Thymus (tissue), 11 donors: ENCODE measurements at regions not wholly inside any gene's neighbourhood (a gene's known extent, or its start where the extent isn't known, plus 50 kb on each side); places are given as distances from the start of the nearest gene placed in this dataset.
A peak's percentile ranks its signal among the peaks of the same experiment; 100 is the strongest.

ENCODE experiments used
- DNase-seq, 9 donors: peaks; one replicate each; pipeline ENCODE4 v3.0.0-alpha.2; 2013; ENCODE audit warnings: low spot score in 9 of 9, low read depth in 6 of 9, missing footprints in 1 of 9
- H3K27ac ChIP-seq, 2 donors: one replicate each; pipeline ENCODE4 v1.5.1; 2013; ENCODE audit warnings: control low read depth in 1 of 2, low read depth in 1 of 2, low read length in 1 of 2, mild to moderate bottlenecking in 1 of 2, moderate library complexity in 1 of 2
- H3K27me3 ChIP-seq, 2 donors: one replicate each; pipeline ENCODE4 v1.5.1; 2013; ENCODE audit warnings: low read length in 1 of 2; ENCODE audit not compliant: control insufficient read depth in 2 of 2, insufficient read depth in 1 of 2
- H3K36me3 ChIP-seq, 2 donors: one replicate each; pipeline ENCODE4 v1.5.1; 2013; ENCODE audit warnings: low read length in 1 of 2, mild to moderate bottlenecking in 1 of 2, moderate library complexity in 1 of 2; ENCODE audit not compliant: control insufficient read depth in 2 of 2, insufficient read depth in 2 of 2
- H3K4me1 ChIP-seq, 2 donors: one replicate each; pipeline ENCODE4 v1.5.1; 2013; ENCODE audit warnings: low read length in 2 of 2; ENCODE audit not compliant: control insufficient read depth in 2 of 2, insufficient read depth in 2 of 2
- H3K4me3 ChIP-seq, 2 donors: one replicate each; pipeline ENCODE4 v1.5.1; 2013; ENCODE audit warnings: low read length in 2 of 2, control low read depth in 1 of 2, mild to moderate bottlenecking in 1 of 2
- H3K9me3 ChIP-seq, 2 donors: one replicate each; pipeline ENCODE4 v1.5.1; 2013; ENCODE audit warnings: low read length in 1 of 2, mild to moderate bottlenecking in 1 of 2; ENCODE audit not compliant: control insufficient read depth in 2 of 2, insufficient read depth in 1 of 2
- WGBS: extraction: QIAGEN DNeasy Blood & Tissue Kit; methylation state at CpG from one replicate; pipeline ENCODE4 v1.1.7; 2013; 5-methylcytosine and 5-hydroxymethylcytosine counted together
- donor health status: healthy.

GRCh38 chr9:102032614-102033013, 294.2 kb upstream of the GRIN3A start:
- DNase-seq, result no peak
- no peak overlapping the region for H3K4me3 ChIP-seq
- H3K4me1 ChIP-seq, result no peaks in the 10 kb centered on the region
- H3K9me3 ChIP-seq, result peaks cover 0 to 10% of the 10 kb centered on the region in 2 donors
- no peaks in the 10 kb centered on the region for H3K36me3 ChIP-seq
- H3K27me3 ChIP-seq, result no peaks in the 10 kb centered on the region
- no peak overlapping the region for H3K27ac ChIP-seq

GRCh38 chr9:102000956-102001355, 262.5 kb upstream of the GRIN3A start:
- H3K4me3 ChIP-seq, result no peak overlapping the region
- H3K27me3 ChIP-seq, result no peaks in the 10 kb centered on the region
- H3K27ac ChIP-seq, result no peak overlapping the region
- 84% methylated on average over 1 of the region's 1 CpG for WGBS
- H3K4me1 ChIP-seq, result no peaks in the 10 kb centered on the region
- no peaks in the 10 kb centered on the region for H3K36me3 ChIP-seq
- no peak for DNase-seq
- H3K9me3 ChIP-seq, result no peaks in the 10 kb centered on the region

- no peak for DNase-seq
- no peaks in the 10 kb centered on the region for H3K9me3 ChIP-seq
- no peaks in the 10 kb centered on the region for H3K27me3 ChIP-seq
- H3K36me3 ChIP-seq, result no peaks in the 10 kb centered on the region
- no peak overlapping the region for H3K4me3 ChIP-seq
- 93% methylated on average over 1 of the region's 1 CpG for whole genome bisulfite sequencing
- H3K4me1 ChIP-seq, result no peaks in the 10 kb centered on the region
- no peak overlapping the region for H3K27ac ChIP-seq
Measured at GRCh38 chr9:101999441-101999840, 261.0 kb upstream of the GRIN3A start.

GRCh38 chr9:101995231-101995630, 256.8 kb upstream of the GRIN3A start:
- Histone ChIP-seq H3K9me3 (no peaks in the 10 kb centered on the region), H3K36me3 (no peaks in the 10 kb centered on the region), H3K4me3 (no peak overlapping the region), H3K27me3 (no peaks in the 10 kb centered on the region), H3K4me1 (no peaks in the 10 kb centered on the region), H3K27ac (no peak overlapping the region)
- WGBS, result 80% methylated on average over 5 of the region's 5 CpGs
- DNase-seq, result no peak

GRCh38 chr9:101993771-101994170, 255.3 kb upstream of the GRIN3A start:
- Histone ChIP-seq H3K27me3 (no peaks in the 10 kb centered on the region), H3K36me3 (no peaks in the 10 kb centered on the region), H3K4me3 (no peak overlapping the region), H3K4me1 (no peaks in the 10 kb centered on the region), H3K9me3 (no peaks in the 10 kb centered on the region), H3K27ac (no peak overlapping the region)
- no peak for DNase-seq
- WGBS, result 82% methylated on average over 1 of the region's 1 CpG

- DNase-seq, result no peak
- Histone ChIP-seq H3K27ac (no peak overlapping the region), H3K4me1 (no peaks in the 10 kb centered on the region), H3K4me3 (no peak overlapping the region), H3K36me3 (no peaks in the 10 kb centered on the region), H3K9me3 (no peaks in the 10 kb centered on the region), H3K27me3 (no peaks in the 10 kb centered on the region)
Measured at GRCh38 chr9:101991926-101992325, 253.5 kb upstream of the GRIN3A start.

GRCh38 chr9:101977614-101978210, 239.3 kb upstream of the GRIN3A start:
- DNase-seq, result peak in 1 of 9 donors; percentile 9
- Histone ChIP-seq H3K27me3 (no peaks in the 10 kb centered on the region), H3K9me3 (no peaks in the 10 kb centered on the region), H3K4me3 (no peak overlapping the region), H3K4me1 (no peaks in the 10 kb centered on the region), H3K36me3 (no peaks in the 10 kb centered on the region), H3K27ac (no peak overlapping the region)
- WGBS, result 1% methylated on average over 2 of the region's 2 CpGs

- DNase-seq, result no peak
Measured at GRCh38 chr9:101970609-101971008, 232.2 kb upstream of the GRIN3A start.

GRCh38 chr9:101968392-101968791, 229.9 kb upstream of the GRIN3A start:
- no peak overlapping the region for H3K4me3 ChIP-seq
- no peak for DNase-seq

More at GRCh38 chr9:101970609-101971008, 232.2 kb upstream of the GRIN3A start:
- Histone ChIP-seq H3K36me3 (no peaks in the 10 kb centered on the region), H3K27ac (no peak overlapping the region), H3K4me3 (no peak overlapping the region), H3K27me3 (no peaks in the 10 kb centered on the region), H3K4me1 (no peaks in the 10 kb centered on the region), H3K9me3 (no peaks in the 10 kb centered on the region)

GRCh38 chr9:101966691-101967090, 228.2 kb upstream of the GRIN3A start:
- no peaks in the 10 kb centered on the region for H3K4me1 ChIP-seq
- no peak overlapping the region for H3K27ac ChIP-seq
- no peak overlapping the region for H3K4me3 ChIP-seq
- no peak for DNase-seq
- no peaks in the 10 kb centered on the region for H3K36me3 ChIP-seq
- H3K27me3 ChIP-seq, result no peaks in the 10 kb centered on the region
- no peaks in the 10 kb centered on the region for H3K9me3 ChIP-seq
- WGBS, result 83% methylated on average over 1 of the region's 1 CpG

More at GRCh38 chr9:101968392-101968791, 229.9 kb upstream of the GRIN3A start:
- 93% methylated on average over 1 of the region's 1 CpG for WGBS
- Histone ChIP-seq H3K9me3 (no peaks in the 10 kb centered on the region), H3K27ac (no peak overlapping the region), H3K27me3 (no peaks in the 10 kb centered on the region), H3K36me3 (no peaks in the 10 kb centered on the region), H3K4me1 (no peaks in the 10 kb centered on the region)
